ENCODE measurements at regions not wholly inside any gene's neighbourhood (a gene's known extent, or its start where the extent isn't known, plus 50 kb on each side); places are given as distances from the start of the nearest gene placed in this dataset.

DNA sequence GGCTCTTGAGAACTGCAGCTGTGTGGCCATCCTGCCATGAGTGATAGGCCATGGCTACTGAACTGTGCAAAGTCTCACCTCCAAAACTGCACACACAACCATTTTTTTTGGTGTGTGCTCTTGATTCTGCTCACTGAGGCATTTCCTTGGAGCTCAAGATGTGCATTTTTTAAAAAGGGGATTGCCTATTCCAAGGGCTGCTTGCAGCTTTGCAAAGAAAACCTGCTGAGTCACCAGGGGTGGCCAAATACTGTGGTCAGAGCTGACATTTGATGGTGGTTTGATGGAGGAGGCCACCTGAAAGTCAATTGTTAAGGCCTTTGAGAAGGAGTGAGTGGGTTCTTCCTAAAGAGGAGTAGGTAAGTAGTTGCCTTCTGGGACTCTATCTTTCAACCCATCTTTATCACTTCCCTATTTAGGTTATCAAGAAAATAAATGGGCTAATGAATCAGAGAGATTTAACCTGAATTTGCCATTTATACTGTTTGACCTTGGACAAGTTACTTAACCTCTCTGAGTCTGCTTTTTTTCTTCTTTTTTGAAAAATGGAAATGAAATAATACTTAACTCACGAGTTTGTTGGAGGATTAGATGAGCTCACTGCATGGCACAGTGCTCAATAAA lies 87.9 kb downstream of the CHST2 start:
- peak; percentile 76 for TF ChIP-seq NFIC (IDR thresholded peaks at IDR 0.05)
- no peak for TF ChIP-seq CREB1 (IDR thresholded peaks at IDR 0.05; ENCODE audit: low read depth)
- TF ChIP-seq RAD21 (IDR thresholded peaks at IDR 0.05; ENCODE audit: low read depth) = peak; percentile 28; the same call in 1 of the 2 replicates
- TF ChIP-seq, protein P1, sequence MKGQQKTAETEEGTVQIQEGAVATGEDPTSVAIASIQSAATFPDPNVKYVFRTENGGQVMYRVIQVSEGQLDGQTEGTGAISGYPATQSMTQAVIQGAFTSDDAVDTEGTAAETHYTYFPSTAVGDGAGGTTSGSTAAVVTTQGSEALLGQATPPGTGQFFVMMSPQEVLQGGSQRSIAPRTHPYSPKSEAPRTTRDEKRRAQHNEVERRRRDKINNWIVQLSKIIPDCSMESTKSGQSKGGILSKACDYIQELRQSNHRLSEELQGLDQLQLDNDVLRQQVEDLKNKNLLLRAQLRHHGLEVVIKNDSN (IDR thresholded peaks at IDR 0.05) = no peak
- peak; percentile 55 for TF ChIP-seq YY1 (IDR thresholded peaks at IDR 0.05; ENCODE audit: low read depth)
- TF ChIP-seq TEAD4 (IDR thresholded peaks at IDR 0.05) = peak; percentile 78
- TF ChIP-seq CEBPB (IDR thresholded peaks at IDR 0.05) = peak; percentile 69; the same call in 1 of the 2 replicates
- no peak; the same call in 1 of the 2 replicates for TF ChIP-seq TAF1 (IDR thresholded peaks at IDR 0.05; ENCODE audit: low read depth)
- no peak; the same call in 1 of the 2 replicates for TF ChIP-seq REST (IDR thresholded peaks at IDR 0.05; ENCODE audit: low read depth)
- peak; percentile 98 for TF ChIP-seq FOXM1 (IDR thresholded peaks at IDR 0.05; ENCODE audit: borderline replicate concordance, low read depth)
- TF ChIP-seq TCF12 (IDR thresholded peaks at IDR 0.05; ENCODE audit: low read depth) = peak; percentile 96
- no peak for TF ChIP-seq EGR1 (IDR thresholded peaks at IDR 0.05)
- 0 out of 2 replicates have a peak, but pooled peaks have one; percentile 0 for TF ChIP-seq ZBTB7A (IDR thresholded peaks at IDR 0.05; ENCODE audit: low read depth)
- TF ChIP-seq MAX (IDR thresholded peaks at IDR 0.05) = no peak
- peak; percentile 89 for TF ChIP-seq EP300 (IDR thresholded peaks at IDR 0.05; ENCODE audit: borderline replicate concordance)

GRCh38 chr3:143208976-143209714 lies 89.6 kb downstream of the CHST2 start:
- no peak for TF ChIP-seq TAF1 (IDR thresholded peaks at IDR 0.05; ENCODE audit: low read depth)
- no peak for TF ChIP-seq RAD21 (IDR thresholded peaks at IDR 0.05; ENCODE audit: low read depth)
- no peak for TF ChIP-seq MAX (IDR thresholded peaks at IDR 0.05)
- no peak for TF ChIP-seq CEBPB (IDR thresholded peaks at IDR 0.05)
- TF ChIP-seq ZBTB7A (IDR thresholded peaks at IDR 0.05; ENCODE audit: low read depth) = no peak
- no peak for TF ChIP-seq FOXM1 (IDR thresholded peaks at IDR 0.05; ENCODE audit: borderline replicate concordance, low read depth)
- TF ChIP-seq CREB1 (IDR thresholded peaks at IDR 0.05; ENCODE audit: low read depth) = no peak
- TF ChIP-seq EP300 (IDR thresholded peaks at IDR 0.05; ENCODE audit: borderline replicate concordance) = no peak
- no peak for TF ChIP-seq NFIC (IDR thresholded peaks at IDR 0.05)
- TF ChIP-seq, protein P1 (IDR thresholded peaks at IDR 0.05) = no peak
- TF ChIP-seq TCF12 (IDR thresholded peaks at IDR 0.05; ENCODE audit: low read depth) = no peak
- TF ChIP-seq TEAD4 (IDR thresholded peaks at IDR 0.05) = no peak
- no peak for TF ChIP-seq EGR1 (IDR thresholded peaks at IDR 0.05)
- no peak for TF ChIP-seq YY1 (IDR thresholded peaks at IDR 0.05; ENCODE audit: low read depth)
- TF ChIP-seq REST (IDR thresholded peaks at IDR 0.05; ENCODE audit: low read depth) = no peak

DNA sequence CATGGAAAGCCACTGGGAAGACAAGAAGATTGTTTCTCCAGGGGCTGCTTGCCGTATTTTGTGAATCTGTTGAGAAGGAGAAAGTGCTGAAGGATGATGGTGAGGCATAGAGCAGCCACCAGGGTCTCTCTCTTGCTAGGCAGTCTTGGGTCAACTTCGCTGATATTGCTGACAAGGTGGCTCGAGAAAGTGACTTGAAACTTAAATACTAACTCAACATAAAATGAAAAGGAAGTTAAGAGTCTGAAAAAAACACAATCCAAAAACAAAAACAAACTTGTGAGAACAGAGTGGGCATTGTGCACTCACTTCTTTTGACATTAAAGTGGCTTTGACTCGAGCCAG lies 90.1 kb downstream of the CHST2 start:
- TF ChIP-seq REST (IDR thresholded peaks at IDR 0.05; ENCODE audit: low read depth) (no peak), NFIC (IDR thresholded peaks at IDR 0.05) (no peak), TCF12 (IDR thresholded peaks at IDR 0.05; ENCODE audit: low read depth) (no peak), TEAD4 (IDR thresholded peaks at IDR 0.05) (no peak), MAX (IDR thresholded peaks at IDR 0.05) (no peak), CEBPB (IDR thresholded peaks at IDR 0.05) (no peak), EGR1 (IDR thresholded peaks at IDR 0.05) (no peak), YY1 (IDR thresholded peaks at IDR 0.05; ENCODE audit: low read depth) (no peak), ZBTB7A (IDR thresholded peaks at IDR 0.05; ENCODE audit: low read depth) (no peak), CREB1 (IDR thresholded peaks at IDR 0.05; ENCODE audit: low read depth) (no peak), RAD21 (IDR thresholded peaks at IDR 0.05; ENCODE audit: low read depth) (no peak), EP300 (IDR thresholded peaks at IDR 0.05; ENCODE audit: borderline replicate concordance) (no peak), TAF1 (IDR thresholded peaks at IDR 0.05; ENCODE audit: low read depth) (no peak), FOXM1 (IDR thresholded peaks at IDR 0.05; ENCODE audit: borderline replicate concordance, low read depth) (no peak)
- TF ChIP-seq, protein P1 (IDR thresholded peaks at IDR 0.05) = no peak

Data from Ishikawa (cell line).